NCI-H69 (cell line): ENCODE measurements at regions not wholly inside any gene's neighbourhood (a gene's known extent, or its start where the extent isn't known, plus 50 kb on each side); places are given as distances from the start of the nearest gene placed in this dataset.

ENCODE experiments used
- DNase-seq: peaks from one replicate; lab custom pipeline; 2025; lab: John Stamatoyannopoulos, UW

- DNase-seq = no peak
Observed at GRCh38 chr4:123841447-123842121, 445.0 kb downstream of the SPRY1 start.

GRCh38 chr4:123843137-123843536 is 446.5 kb downstream of the SPRY1 start:
- DNase-seq = no peak

- DNase-seq = no peak
Observed at GRCh38 chr4:123844374-123844773, 447.8 kb downstream of the SPRY1 start.

- no peak for DNase-seq
Observed at GRCh38 chr4:123846092-123846491, 449.5 kb downstream of the SPRY1 start.

GRCh38 chr4:123846561-123846960 is 450.0 kb downstream of the SPRY1 start:
- DNase-seq = no peak

- no peak for DNase-seq
Observed at GRCh38 chr4:123848606-123849005, 452.0 kb downstream of the SPRY1 start.

- DNase-seq = no peak
Observed at GRCh38 chr4:123849495-123849894, 452.9 kb downstream of the SPRY1 start.

- DNase-seq = no peak
Observed at GRCh38 chr4:123851521-123851920, 454.9 kb downstream of the SPRY1 start.

- no peak for DNase-seq
Observed at GRCh38 chr4:123853651-123854050, 457.1 kb downstream of the SPRY1 start.

GRCh38 chr4:123856689-123857545 is 460.3 kb downstream of the SPRY1 start:
- peak; percentile 27 for DNase-seq

GRCh38 chr4:123858465-123858864 is 461.9 kb downstream of the SPRY1 start:
- no peak for DNase-seq

- DNase-seq = no peak
Observed at GRCh38 chr4:123862812-123863211, 466.2 kb downstream of the SPRY1 start.

- no peak for DNase-seq
Observed at GRCh38 chr4:123866796-123867195, 470.2 kb downstream of the SPRY1 start.

- DNase-seq = no peak
Observed at GRCh38 chr4:123867910-123868587, 471.5 kb downstream of the SPRY1 start.

GRCh38 chr4:123869286-123870215 is 473.0 kb downstream of the SPRY1 start:
- DNase-seq = peak; percentile 75

- peak; percentile 36 for DNase-seq
Observed at GRCh38 chr4:123870216-123870876, 473.8 kb downstream of the SPRY1 start.

- DNase-seq = no peak
Observed at GRCh38 chr4:123871341-123871740, 474.7 kb downstream of the SPRY1 start.

GRCh38 chr4:123874063-123874462 is 477.5 kb downstream of the SPRY1 start:
- no peak for DNase-seq

GRCh38 chr4:123876143-123876542 is 479.5 kb downstream of the SPRY1 start:
- DNase-seq = no peak

- DNase-seq = peak; percentile 66
Observed at GRCh38 chr4:123876671-123877101, 480.1 kb downstream of the SPRY1 start.

- no peak for DNase-seq
Observed at GRCh38 chr4:123877551-123877950, 481.0 kb downstream of the SPRY1 start.
